ENCODE measurements at regions not wholly inside any gene's neighbourhood (a gene's known extent, or its start where the extent isn't known, plus 50 kb on each side); places are given as distances from the start of the nearest gene placed in this dataset.
A peak's percentile ranks its signal among the peaks of the same experiment; 100 is the strongest.

- no peak for DNase-seq
Measured at GRCh38 chr3:1823867-1824266, 274.8 kb upstream of the CNTN4 start.

DNA sequence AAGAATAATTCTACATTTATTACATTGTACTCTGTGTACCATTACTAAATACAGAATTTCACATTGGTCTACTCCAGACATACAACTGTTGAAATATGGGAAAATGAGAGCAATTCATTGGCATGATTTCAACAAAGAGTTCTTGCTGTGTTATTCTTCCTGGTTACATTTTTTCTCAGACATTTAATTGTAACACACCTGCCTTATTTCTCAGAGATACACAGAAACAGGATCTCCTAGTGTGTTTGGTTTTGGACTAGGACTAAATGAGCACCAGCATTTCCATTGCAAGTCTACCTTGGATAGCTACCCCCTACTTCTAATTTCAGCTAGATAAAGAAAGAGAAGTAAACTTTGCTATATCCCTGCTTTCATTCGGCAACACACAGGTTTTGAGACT is 274.3 kb upstream of the CNTN4 start:
- DNase-seq: no peak

DNA sequence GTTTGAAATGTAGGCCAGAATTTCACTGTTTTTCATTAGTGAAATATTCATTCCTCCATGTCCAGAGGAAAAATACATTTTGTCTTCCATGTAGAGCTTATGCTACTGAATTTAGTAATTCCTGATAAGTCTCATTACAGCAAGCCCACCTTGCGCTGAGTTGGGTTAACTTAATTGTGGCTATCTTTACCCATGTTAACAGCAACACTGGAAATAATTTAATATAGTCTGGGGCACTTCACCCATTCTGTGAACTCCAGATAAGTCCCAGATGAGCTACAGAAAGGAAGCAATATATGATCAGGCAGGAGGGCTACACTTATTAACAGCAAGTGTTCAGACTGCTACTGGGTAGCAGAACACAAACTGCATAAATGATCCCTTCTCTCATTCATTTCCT is 270.1 kb upstream of the CNTN4 start:
- DNase-seq: no peak

DNA sequence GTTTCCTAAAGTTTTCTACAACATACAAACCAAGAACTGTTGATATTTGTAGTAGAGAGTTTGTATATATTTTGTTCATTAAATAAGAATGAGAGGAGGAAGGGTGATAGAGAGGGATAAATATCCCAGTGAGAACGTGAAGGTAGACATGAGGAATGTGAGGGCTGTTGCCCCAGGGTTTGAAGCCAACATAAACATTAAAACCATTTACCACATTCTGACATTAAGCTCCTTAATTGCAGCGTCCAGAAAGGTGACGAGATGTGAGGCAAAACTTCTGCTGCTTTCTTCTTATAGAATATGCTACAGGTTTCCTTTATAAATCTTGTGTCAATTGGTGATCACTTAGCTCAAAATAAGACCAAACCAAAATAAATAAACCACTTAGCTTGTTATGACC is 267.8 kb upstream of the CNTN4 start:
- DNase-seq: no peak

GRCh38 chr3:1832395-1832794 is 266.3 kb upstream of the CNTN4 start:
- DNase-seq: no peak

GRCh38 chr3:1843111-1843510 is 255.6 kb upstream of the CNTN4 start:
- DNase-seq: no peak

- DNase-seq: no peak
Measured at GRCh38 chr3:1847571-1847970, 251.1 kb upstream of the CNTN4 start.

- DNase-seq: no peak
Measured at GRCh38 chr3:1848935-1849334, 249.7 kb upstream of the CNTN4 start.

GRCh38 chr3:1852950-1853349 is 245.7 kb upstream of the CNTN4 start:
- DNase-seq: no peak

- DNase-seq: no peak
Measured at GRCh38 chr3:1855841-1856240, 242.8 kb upstream of the CNTN4 start.

DNA sequence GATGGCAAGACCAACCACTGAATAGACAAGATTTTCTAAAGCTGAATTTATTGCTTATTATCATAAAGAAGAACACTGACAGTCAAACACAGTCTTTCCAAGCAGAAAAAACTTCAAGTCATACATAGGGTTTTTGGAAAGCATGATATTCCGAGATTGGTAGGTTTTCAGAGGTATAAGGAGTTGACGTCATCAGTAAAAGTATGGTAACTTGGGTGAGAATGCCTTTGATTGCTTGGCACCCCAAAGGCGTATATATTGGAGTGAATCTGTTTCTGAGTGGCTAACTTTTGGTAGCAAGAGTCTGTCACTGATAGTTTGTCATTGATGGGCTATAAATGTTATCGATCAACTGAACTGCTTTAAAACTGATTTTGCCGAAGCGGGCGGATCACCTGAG is 227.9 kb upstream of the CNTN4 start:
- DNase-seq: no peak

GRCh38 chr3:1883534-1883933 is 215.1 kb upstream of the CNTN4 start:
- no peak for DNase-seq

GRCh38 chr3:1892459-1892858 is 206.2 kb upstream of the CNTN4 start:
- DNase-seq: no peak

- DNase-seq: no peak
Measured at GRCh38 chr3:1902416-1902815, 196.2 kb upstream of the CNTN4 start.

DNA sequence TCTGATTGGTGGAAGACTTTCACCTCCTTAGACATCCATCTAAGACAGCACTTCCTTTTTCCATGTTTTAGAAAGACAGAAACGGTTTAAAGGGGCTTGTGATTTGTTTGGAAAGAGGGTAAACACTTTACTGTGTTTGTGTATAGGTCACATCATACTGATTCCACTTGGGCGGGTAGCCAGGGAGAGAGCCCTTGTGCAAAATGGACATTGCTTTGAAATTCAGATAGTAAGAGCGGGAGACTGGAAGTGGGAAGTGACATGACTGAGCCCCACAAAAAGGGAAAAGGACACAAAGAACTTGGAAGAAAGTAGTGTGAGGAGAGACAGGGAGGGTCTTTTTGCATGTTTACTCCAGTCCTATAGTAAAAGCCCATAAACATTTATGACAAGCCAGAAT is 195.6 kb upstream of the CNTN4 start:
- DNase-seq: peak; percentile 15 to 30

DNA sequence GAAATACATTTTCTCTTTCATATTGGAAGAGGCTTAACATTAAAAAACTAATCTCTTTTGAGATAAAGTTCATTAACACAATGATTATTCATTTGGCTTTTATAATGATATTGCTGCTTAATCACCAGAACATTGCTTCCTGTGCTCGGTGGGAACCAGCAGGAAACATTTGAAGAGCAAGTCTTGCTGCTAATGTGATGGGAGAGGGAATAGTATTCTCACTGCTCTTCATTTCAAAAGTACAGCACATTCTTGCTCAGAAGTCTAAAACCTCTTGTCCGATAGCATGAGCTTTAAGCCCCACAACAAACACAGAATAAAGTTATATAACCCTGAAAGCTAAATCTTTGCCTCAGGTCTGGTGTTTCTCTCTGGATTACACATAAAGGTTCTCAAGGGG is 190.8 kb upstream of the CNTN4 start:
- no peak for DNase-seq

DNA sequence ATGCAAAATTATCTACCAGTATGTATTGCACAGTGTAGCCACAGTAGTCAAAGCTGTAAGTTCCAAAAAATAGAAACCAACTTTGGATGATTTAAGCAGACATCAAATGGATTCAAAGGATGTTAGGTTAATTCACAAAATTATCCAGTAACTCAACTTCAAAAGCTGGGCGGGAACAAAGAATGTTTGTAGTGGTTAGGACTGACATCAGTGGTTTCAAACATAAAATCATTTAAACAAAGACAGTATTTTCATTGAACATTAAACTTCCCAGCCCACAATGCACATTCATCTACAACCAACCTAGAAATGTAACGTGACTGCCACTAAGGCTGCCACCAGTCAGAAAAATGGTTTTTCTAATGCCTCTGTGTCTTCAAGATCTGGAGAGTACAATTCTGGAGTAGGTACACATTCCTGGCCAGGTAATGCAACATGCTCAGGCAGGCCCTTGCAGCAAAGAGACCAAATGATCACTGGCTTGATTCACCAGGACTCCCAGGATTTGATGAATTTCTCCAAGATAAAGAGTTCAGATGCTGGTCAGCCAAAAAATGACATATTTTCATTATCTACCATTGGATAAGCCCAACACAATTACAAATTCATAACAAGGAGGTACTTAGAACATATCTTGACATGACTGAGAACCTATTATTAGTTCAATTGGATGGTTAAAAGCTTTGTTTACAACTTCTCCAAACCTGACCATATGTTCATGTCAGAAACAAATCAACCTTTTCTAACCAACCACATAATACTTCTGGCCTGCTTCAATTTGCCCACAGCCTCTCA is 189.8 kb upstream of the CNTN4 start:
- DNase-seq: no peak

DNA sequence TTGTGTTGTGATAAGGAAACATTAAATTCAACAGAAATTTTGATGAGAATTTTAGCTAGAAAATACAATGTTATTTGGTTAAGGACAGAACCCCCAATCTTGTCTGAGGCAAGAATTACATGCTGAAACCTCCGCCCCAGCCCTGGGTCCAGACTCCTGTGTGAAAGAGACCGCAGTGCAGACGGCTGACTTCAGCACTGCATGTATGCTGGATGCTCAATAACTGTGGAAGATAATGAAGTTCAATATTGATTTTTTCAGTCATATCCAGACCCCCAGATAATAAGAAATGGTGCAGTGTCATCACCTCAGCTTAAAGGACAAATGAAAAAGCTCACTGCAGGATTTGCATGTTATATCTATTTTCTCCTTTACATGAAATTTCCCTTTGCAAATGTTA is 188.3 kb upstream of the CNTN4 start:
- DNase-seq: no peak

DNA sequence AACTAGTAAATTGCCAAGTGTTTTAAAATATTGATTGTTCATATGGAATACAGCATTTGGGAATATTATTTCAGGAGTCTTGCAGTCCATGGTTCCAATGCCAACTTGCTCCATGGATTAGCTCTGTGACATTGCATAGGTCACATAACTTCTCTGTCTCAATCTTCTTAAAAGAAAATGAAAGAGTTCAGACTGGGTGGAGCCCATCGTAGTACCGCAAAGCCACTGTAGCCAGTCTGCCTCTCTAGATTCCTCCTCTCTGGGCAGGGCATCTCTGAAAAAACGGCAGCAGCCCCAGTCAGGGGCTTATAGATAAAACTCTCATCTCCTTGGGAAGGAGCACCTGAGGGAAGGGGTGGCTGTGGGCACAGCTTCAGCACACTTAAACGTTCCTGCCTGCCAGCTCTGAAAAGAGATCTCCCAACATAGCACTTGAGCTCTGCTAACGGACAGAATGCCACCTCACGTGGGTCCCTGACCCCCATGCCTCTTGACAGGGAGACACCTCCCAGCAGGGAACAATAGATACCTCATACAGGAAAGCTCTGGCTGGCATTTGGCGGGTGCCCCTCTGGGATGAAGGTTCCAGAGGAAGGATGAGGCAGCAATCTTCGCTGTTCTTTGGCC is 168.8 kb upstream of the CNTN4 start:
- DNase-seq: no peak

DNA sequence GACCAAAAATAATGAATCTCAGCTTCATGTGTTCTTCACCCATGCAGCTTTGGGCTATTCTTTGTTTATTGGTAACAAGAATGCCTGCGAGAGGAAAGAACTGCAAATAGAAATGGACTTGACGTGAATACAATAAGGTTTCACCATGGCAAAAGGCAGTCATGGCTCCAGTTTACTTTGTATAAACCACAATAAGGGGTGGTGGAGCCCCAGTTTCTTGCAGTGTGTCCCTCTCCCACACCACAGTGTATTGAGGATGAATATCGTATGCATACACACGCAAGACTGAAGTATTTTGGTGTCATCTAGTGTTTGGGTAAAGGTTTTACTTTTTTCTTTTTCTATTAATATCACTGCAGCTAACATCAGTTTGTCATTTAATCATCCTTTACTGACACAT is 159.7 kb upstream of the CNTN4 start:
- DNase-seq: no peak

DNA sequence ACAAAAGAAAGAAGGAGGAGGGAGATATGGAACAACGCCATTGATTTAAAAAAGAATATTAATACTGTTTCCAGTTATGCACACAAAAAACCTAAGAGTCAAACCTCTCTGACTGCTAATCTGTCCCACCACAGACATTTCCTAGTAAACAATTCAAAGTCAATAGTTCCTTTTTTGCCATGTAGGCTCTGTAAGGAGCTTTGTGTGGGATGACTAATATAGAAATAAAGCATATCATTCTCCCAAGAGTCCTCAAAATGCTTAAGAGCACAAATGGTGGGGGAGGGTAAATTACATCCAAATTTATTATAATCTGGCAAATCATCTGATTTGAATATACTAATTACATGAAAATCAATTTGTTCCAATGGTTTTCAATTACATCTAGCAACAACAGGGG is 155.9 kb upstream of the CNTN4 start:
- DNase-seq: no peak

DNA sequence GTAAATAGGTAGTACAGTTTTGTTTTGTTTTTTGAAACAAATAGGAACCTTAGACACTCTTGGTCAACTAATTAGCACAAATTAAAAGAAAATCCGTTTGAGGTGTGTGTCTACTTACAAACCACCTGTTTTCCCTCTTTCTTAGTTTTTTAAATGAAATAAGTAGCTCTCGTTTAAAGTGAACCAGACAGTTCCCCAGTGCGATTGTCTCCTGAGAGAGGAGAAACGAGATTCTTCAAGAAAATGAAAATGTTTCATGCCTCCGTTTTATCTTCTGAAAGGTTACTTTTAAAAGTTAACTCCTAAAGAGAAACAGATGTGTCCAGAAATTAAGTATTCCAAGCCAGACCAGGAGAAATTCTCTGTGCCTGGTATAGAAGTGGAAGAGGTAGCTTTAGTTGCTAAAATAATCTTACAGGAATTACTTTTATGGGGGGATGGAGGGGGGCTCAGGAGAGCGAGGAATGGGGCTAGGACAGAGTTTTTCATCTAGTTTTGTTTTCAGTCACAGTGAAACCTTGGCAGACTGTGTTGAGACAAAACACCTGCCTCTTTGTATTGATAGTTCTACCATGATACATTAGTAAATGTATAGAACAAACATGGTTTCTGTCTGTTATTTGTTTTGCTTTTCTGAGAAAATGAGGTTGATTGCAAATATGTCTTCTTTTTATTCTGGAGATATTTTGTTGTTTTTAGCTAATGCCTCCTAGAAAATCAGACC is 155.1 kb upstream of the CNTN4 start:
- no peak for DNase-seq

DNA sequence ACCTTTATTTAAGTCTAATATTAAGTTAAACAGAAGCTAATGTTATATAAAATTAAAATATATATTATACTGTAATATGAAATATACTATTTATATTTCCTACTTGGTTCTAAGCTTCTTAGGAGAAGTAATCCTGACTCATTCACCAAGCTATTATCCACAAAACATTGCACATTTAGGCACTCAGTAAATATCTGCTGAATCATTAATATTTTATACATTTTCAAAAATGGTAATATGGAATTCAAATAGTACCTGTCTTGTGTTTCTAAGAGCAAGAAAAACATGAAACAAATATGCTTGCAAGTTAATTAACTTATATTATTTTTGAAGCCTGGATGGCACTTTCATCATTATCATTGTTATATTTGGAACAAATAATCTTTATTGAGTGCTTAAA is 153.0 kb upstream of the CNTN4 start:
- no peak for DNase-seq

All from right lung (tissue), 2 donors.